Renal cortical epithelial cell (primary cell): ENCODE measurements at regions not wholly inside any gene's neighbourhood (a gene's known extent, or its start where the extent isn't known, plus 50 kb on each side); places are given as distances from the start of the nearest gene placed in this dataset.

Source experiments
- DNase-seq: peaks from one replicate; pipeline ENCODE4 v3.0.0-alpha.2; 2011; ENCODE audit warnings: low read depth

- no peak for DNase-seq
Observed at GRCh38 chr2:196587056-196587455, 52.5 kb upstream of the CCDC150 start.

- DNase-seq: no peak
Observed at GRCh38 chr2:196587739-196588138, 51.8 kb upstream of the CCDC150 start.

- no peak for DNase-seq
Observed at GRCh38 chr2:196589419-196589818, 50.1 kb upstream of the CCDC150 start.
